ENCODE measurements at regions not wholly inside any gene's neighbourhood (a gene's known extent, or its start where the extent isn't known, plus 50 kb on each side); places are given as distances from the start of the nearest gene placed in this dataset.

GRCh38 chr4:133855001-133855400 is 346.6 kb downstream of the PABPC4L start:
- TF ChIP-seq CTCF (IDR thresholded peaks at IDR 0.05) (no peak), YY1 (IDR thresholded peaks at IDR 0.05; ENCODE audit: low read depth) (no peak), EP300 (IDR thresholded peaks at IDR 0.05; ENCODE audit: borderline replicate concordance in 1 of 2, low read depth in 1 of 2, low read length in 1 of 2) (no peak), MXI1 (IDR thresholded peaks at IDR 0.05; ENCODE audit: low read depth, low read length) (no peak)
